Gastrocnemius medialis (tissue), 4 donors: ENCODE measurements at regions not wholly inside any gene's neighbourhood (a gene's known extent, or its start where the extent isn't known, plus 50 kb on each side); places are given as distances from the start of the nearest gene placed in this dataset.

ENCODE experiments used
- CTCF ChIP-seq, 5 experiments: fragments of 450-650 bp in 3 of 5; fragments of 200-600 bp in 2 of 5; sonication (generic) in 2 of 5; IDR thresholded peaks in 4 of 5; conservative IDR thresholded peaks in 1 of 5; 1 replicate in 4 of 5; 2 replicates in 1 of 5; pipeline ENCODE4 v1.5.1; 2016 to 2019; ENCODE audit warnings: antibody characterized with exemption in 5 of 5, mild to moderate bottlenecking in 3 of 5, moderate library complexity in 3 of 5
- POLR2A ChIP-seq, 2 donors: fragments of 450-650 bp; IDR thresholded peaks; one replicate each; pipeline ENCODE4 v1.6.1; 2017; ENCODE audit warnings: antibody characterized with exemption in 2 of 2, mild to moderate bottlenecking in 2 of 2, moderate library complexity in 2 of 2

- no peak for TF ChIP-seq CTCF (IDR thresholded peaks at IDR 0.05 in 4 of 5, conservative IDR thresholded peaks at IDR 0.05 in 1 of 5)
- no peak for TF ChIP-seq POLR2A (IDR thresholded peaks at IDR 0.05)
These were observed 69.5 kb downstream of the DMAC1 start for GRCh38 chr9:7730164-7730445.
